ENCODE measurements at regions not wholly inside any gene's neighbourhood (a gene's known extent, or its start where the extent isn't known, plus 50 kb on each side); places are given as distances from the start of the nearest gene placed in this dataset.

- TF ChIP-seq ZNF274 (IDR thresholded peaks at IDR 0.05; ENCODE audit: low read depth, low read length) (no peak), SUZ12 (IDR thresholded peaks at IDR 0.05; ENCODE audit: extremely low read depth, insufficient read depth, insufficient read length) (no peak)
Observed at GRCh38 chr15:35166730-35167359, 81.8 kb upstream of the NANOGP8 start.
